ENCODE measurements at regions not wholly inside any gene's neighbourhood (a gene's known extent, or its start where the extent isn't known, plus 50 kb on each side); places are given as distances from the start of the nearest gene placed in this dataset.

DNA sequence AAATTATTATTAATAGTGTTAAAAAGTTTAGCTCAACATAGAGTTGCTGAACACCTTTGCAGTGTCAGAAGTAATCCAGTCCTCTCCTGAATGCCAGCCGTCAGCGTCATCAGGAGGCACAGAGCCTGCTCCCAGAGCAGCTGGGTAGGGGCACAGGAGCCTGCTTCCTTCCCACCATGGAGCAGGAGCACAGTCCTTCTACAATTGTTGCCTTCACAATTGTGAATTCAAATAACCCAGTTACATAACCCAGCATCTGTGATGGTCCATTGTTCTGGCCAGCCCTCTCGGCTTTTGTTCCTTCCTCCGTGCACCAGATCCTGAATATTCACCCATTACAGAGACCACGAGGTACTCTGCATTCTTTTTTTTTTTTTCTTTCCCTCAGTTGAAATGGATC, 393.9 kb upstream of the MAF start:
- TF ChIP-seq, protein P1, sequence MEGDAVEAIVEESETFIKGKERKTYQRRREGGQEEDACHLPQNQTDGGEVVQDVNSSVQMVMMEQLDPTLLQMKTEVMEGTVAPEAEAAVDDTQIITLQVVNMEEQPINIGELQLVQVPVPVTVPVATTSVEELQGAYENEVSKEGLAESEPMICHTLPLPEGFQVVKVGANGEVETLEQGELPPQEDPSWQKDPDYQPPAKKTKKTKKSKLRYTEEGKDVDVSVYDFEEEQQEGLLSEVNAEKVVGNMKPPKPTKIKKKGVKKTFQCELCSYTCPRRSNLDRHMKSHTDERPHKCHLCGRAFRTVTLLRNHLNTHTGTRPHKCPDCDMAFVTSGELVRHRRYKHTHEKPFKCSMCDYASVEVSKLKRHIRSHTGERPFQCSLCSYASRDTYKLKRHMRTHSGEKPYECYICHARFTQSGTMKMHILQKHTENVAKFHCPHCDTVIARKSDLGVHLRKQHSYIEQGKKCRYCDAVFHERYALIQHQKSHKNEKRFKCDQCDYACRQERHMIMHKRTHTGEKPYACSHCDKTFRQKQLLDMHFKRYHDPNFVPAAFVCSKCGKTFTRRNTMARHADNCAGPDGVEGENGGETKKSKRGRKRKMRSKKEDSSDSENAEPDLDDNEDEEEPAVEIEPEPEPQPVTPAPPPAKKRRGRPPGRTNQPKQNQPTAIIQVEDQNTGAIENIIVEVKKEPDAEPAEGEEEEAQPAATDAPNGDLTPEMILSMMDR (IDR thresholded peaks at IDR 0.05; ENCODE audit: low read depth, low read length, poor library complexity, severe bottlenecking) = no peak
- no peak for TF ChIP-seq EZH2phosphoT487 (IDR thresholded peaks at IDR 0.05; ENCODE audit: borderline replicate concordance, low read length)

All from DOHH2 (cell line).